Skeletal muscle satellite cell (primary cell): ENCODE measurements at regions not wholly inside any gene's neighbourhood (a gene's known extent, or its start where the extent isn't known, plus 50 kb on each side); places are given as distances from the start of the nearest gene placed in this dataset.
"Not testable (repeated sequence)": the region's sequence is repeated elsewhere in the genome, so short reads cannot be mapped to it uniquely, and the experiment has no call there.

Source experiments
- H3K27me3 ChIP-seq: 2 replicates; pipeline ENCODE4 v1.7.0; 2013; ENCODE audit warnings: low read length; ENCODE audit not compliant: control insufficient read depth, insufficient read depth
- H3K36me3 ChIP-seq: 2 replicates; pipeline ENCODE4 v1.7.0; 2013; ENCODE audit warnings: mild to moderate bottlenecking, control low read depth, low read length; ENCODE audit not compliant: insufficient read depth
- H3K4me1 ChIP-seq: 2 replicates; pipeline ENCODE4 v1.7.0; 2013; ENCODE audit warnings: low read length; ENCODE audit not compliant: control insufficient read depth, insufficient read depth
- H3K4me2 ChIP-seq: 2 replicates; pipeline ENCODE4 v1.7.0; 2013; ENCODE audit warnings: mild to moderate bottlenecking, low read length
- H3K4me3 ChIP-seq: 2 replicates; pipeline ENCODE4 v1.7.0; 2013; ENCODE audit warnings: low read length
- H3K9ac ChIP-seq: 2 replicates; pipeline ENCODE4 v1.7.0; 2013; ENCODE audit warnings: mild to moderate bottlenecking, low read depth, low read length, moderate library complexity
- H3K9me3 ChIP-seq: replicated peaks from 2 replicates; pipeline ENCODE4 v1.7.0; 2013; ENCODE audit warnings: mild to moderate bottlenecking, control low read depth, low read length

DNA sequence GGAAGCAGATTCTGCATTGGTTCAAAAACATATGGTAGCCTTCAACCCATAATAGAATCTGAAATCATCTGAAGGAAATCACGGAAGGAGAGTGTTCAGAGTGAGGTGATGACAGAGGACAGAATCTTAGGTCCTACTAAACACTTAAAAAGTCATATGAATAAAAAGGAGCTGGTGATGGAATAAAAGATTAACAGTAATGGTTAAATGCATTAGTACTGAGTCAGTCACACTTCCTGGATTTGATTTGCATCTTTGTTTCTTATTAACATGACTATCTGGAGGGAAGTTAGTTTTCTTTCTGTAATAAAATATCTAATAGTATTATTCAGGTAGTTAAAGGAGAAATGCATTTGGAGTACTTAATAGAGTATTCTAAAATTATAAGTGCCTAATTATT is 296.3 kb upstream of the ATXN7L3B start:
- Histone ChIP-seq H3K9me3 (peaks cover 2% of the 10 kb centered on the region), H3K27me3 (no peaks in the 10 kb centered on the region), H3K36me3 (no peaks in the 10 kb centered on the region), H3K9ac (no peak overlapping the region), H3K4me3 (no peak overlapping the region), H3K4me1 (no peaks in the 10 kb centered on the region), H3K4me2 (no peak overlapping the region)

GRCh38 chr12:74242088-74242487 is 295.5 kb upstream of the ATXN7L3B start:
- no peak overlapping the region for H3K9ac ChIP-seq
- peaks cover 2% of the 10 kb centered on the region for H3K9me3 ChIP-seq
- H3K36me3 ChIP-seq: no peaks in the 10 kb centered on the region
- H3K4me2 ChIP-seq: no peak overlapping the region
- H3K4me1 ChIP-seq: no peaks in the 10 kb centered on the region
- H3K4me3 ChIP-seq: no peak overlapping the region
- no peaks in the 10 kb centered on the region for H3K27me3 ChIP-seq

GRCh38 chr12:74245458-74245857 is 292.2 kb upstream of the ATXN7L3B start:
- Histone ChIP-seq H3K4me3 (no peak overlapping the region), H3K27me3 (no peaks in the 10 kb centered on the region), H3K4me2 (no peak overlapping the region), H3K4me1 (no peaks in the 10 kb centered on the region), H3K9me3 (no peaks in the 10 kb centered on the region), H3K36me3 (no peaks in the 10 kb centered on the region), H3K9ac (no peak overlapping the region)

- H3K9me3 ChIP-seq: no peaks in the 10 kb centered on the region
- no peaks in the 10 kb centered on the region for H3K4me1 ChIP-seq
- H3K36me3 ChIP-seq: no peaks in the 10 kb centered on the region
- H3K4me3 ChIP-seq: no peak overlapping the region
- no peaks in the 10 kb centered on the region for H3K27me3 ChIP-seq
- no peak overlapping the region for H3K4me2 ChIP-seq
- no peak overlapping the region for H3K9ac ChIP-seq
Measured at GRCh38 chr12:74250891-74251290, 286.7 kb upstream of the ATXN7L3B start.

- H3K4me2 ChIP-seq, H3K36me3 ChIP-seq, H3K4me1 ChIP-seq, H3K4me3 ChIP-seq, H3K9me3 ChIP-seq, H3K27me3 ChIP-seq, H3K9ac ChIP-seq: not testable (repeated sequence)
Measured at GRCh38 chr12:74253826-74254225, 283.8 kb upstream of the ATXN7L3B start.

GRCh38 chr12:74254784-74255183 is 282.9 kb upstream of the ATXN7L3B start:
- H3K9ac ChIP-seq: no peak overlapping the region
- H3K9me3 ChIP-seq: no peaks in the 10 kb centered on the region
- H3K27me3 ChIP-seq: no peaks in the 10 kb centered on the region
- no peaks in the 10 kb centered on the region for H3K36me3 ChIP-seq
- H3K4me1 ChIP-seq: no peaks in the 10 kb centered on the region
- H3K4me3 ChIP-seq: no peak overlapping the region
- no peak overlapping the region for H3K4me2 ChIP-seq

DNA sequence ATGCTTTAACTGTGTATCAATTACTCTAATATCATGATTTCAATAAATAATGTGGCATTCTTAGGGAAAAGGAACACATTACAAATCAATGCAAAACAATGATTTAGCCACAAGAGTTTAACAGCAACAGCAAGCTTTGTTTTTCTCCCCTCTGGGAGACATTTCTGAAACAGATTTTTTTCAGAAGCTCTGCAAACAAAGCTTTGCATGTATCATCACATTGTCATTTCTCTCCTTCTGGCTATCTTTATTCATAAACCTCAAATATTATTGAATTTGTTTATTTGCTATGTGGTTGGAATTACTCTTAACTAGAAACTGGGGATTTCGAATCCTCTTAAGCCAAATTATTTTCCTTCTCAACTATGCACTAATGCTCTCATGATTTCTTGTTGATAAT is 278.4 kb upstream of the ATXN7L3B start:
- no peaks in the 10 kb centered on the region for H3K36me3 ChIP-seq
- H3K9me3 ChIP-seq: no peaks in the 10 kb centered on the region
- no peak overlapping the region for H3K4me3 ChIP-seq
- H3K4me1 ChIP-seq: no peaks in the 10 kb centered on the region
- no peak overlapping the region for H3K9ac ChIP-seq
- H3K27me3 ChIP-seq: no peaks in the 10 kb centered on the region
- H3K4me2 ChIP-seq: no peak overlapping the region

- H3K27me3 ChIP-seq: no peaks in the 10 kb centered on the region
- no peak overlapping the region for H3K4me3 ChIP-seq
- no peak overlapping the region for H3K9ac ChIP-seq
- no peaks in the 10 kb centered on the region for H3K9me3 ChIP-seq
- no peaks in the 10 kb centered on the region for H3K36me3 ChIP-seq
- no peak overlapping the region for H3K4me2 ChIP-seq
- H3K4me1 ChIP-seq: no peaks in the 10 kb centered on the region
Measured at GRCh38 chr12:74264692-74265091, 272.9 kb upstream of the ATXN7L3B start.

- not testable (repeated sequence) for H3K36me3 ChIP-seq, H3K9me3 ChIP-seq, H3K27me3 ChIP-seq, H3K4me2 ChIP-seq, H3K4me1 ChIP-seq, H3K9ac ChIP-seq, H3K4me3 ChIP-seq
Measured at GRCh38 chr12:74269355-74269754, 268.3 kb upstream of the ATXN7L3B start.

DNA sequence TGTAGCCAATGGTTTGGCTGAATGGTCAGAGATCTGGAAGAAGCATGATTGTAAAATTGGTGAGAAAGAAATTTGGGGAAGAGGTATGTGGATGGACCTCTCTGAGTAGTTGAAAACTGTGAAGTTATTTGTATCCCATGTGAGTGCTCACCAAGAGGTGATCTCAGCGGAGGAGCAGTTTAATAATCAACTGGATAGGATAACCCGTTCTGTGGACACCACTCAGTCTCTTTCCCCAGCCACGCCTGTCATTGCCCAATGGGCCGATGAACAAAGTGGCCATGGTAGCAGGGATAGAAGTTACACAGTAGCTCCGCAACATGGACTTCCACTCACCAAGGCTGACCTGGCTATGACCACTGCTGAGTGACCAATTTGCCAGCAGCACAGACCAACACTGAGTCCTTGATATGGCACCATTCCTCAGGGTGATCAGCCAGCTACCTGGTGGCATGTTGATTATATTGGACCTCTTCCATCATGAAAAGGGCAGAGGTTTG is 257.4 kb upstream of the ATXN7L3B start:
- Histone ChIP-seq H3K27me3 (no peaks in the 10 kb centered on the region), H3K4me2 (no peak overlapping the region), H3K9me3 (no peaks in the 10 kb centered on the region), H3K4me3 (no peak overlapping the region), H3K36me3 (no peaks in the 10 kb centered on the region), H3K9ac (no peak overlapping the region), H3K4me1 (no peaks in the 10 kb centered on the region)

- H3K9me3 ChIP-seq, H3K4me1 ChIP-seq, H3K36me3 ChIP-seq, H3K4me3 ChIP-seq, H3K4me2 ChIP-seq, H3K9ac ChIP-seq, H3K27me3 ChIP-seq: not testable (repeated sequence)
Measured at GRCh38 chr12:74281401-74282180, 256.0 kb upstream of the ATXN7L3B start.

GRCh38 chr12:74283646-74284045 is 254.0 kb upstream of the ATXN7L3B start:
- Histone ChIP-seq H3K9me3 (no peaks in the 10 kb centered on the region), H3K4me3 (no peak overlapping the region), H3K36me3 (no peaks in the 10 kb centered on the region), H3K4me2 (no peak overlapping the region), H3K9ac (no peak overlapping the region), H3K4me1 (no peaks in the 10 kb centered on the region), H3K27me3 (no peaks in the 10 kb centered on the region)
